Vagina (tissue), 2 donors: ENCODE measurements at regions not wholly inside any gene's neighbourhood (a gene's known extent, or its start where the extent isn't known, plus 50 kb on each side); places are given as distances from the start of the nearest gene placed in this dataset.

Experiments
- DNase-seq, 2 donors: peaks; one replicate each; pipeline ENCODE4 v3.0.0-alpha.2; 2017; ENCODE audit errors: extremely low spot score in 2 of 2
- H3K27ac ChIP-seq: fragments of 200-600 bp; sonication (generic); one replicate; pipeline ENCODE4 v1.5.1; 2019
- H3K27me3 ChIP-seq: fragments of 200-600 bp; sonication (generic); one replicate; pipeline ENCODE4 v1.5.1; 2019
- H3K36me3 ChIP-seq, 2 donors: fragments of 200-600 bp; sonication (generic); one replicate each; pipeline ENCODE4 v1.5.1; 2017 to 2019
- H3K4me1 ChIP-seq: fragments of 200-600 bp; sonication (generic); one replicate; pipeline ENCODE4 v1.5.1; 2019
- H3K4me3 ChIP-seq, 2 donors: fragments of 200-600 bp; sonication (generic); 1 replicate in 1 of 2; 2 replicates in 1 of 2; pipeline ENCODE4 v1.5.1; 2016 to 2019
- H3K9me3 ChIP-seq: fragments of 200-600 bp; sonication (generic); one replicate; pipeline ENCODE4 v1.5.1; 2019
- POLR2A ChIP-seq, 2 donors: fragments of 450-650 bp; IDR thresholded peaks; one replicate each; pipeline ENCODE4 v1.6.1; 2017; ENCODE audit warnings: antibody characterized with exemption in 2 of 2, mild to moderate bottlenecking in 2 of 2, moderate library complexity in 2 of 2
- POLR2AphosphoS5 ChIP-seq, 2 donors: sonication (generic); formaldehyde crosslinking; IDR thresholded peaks; one replicate each; pipeline ENCODE4 v1.9.0; 2017; ENCODE audit warnings: antibody characterized with exemption in 2 of 2, mild to moderate bottlenecking in 2 of 2, low read depth in 1 of 2; ENCODE audit not compliant: insufficient read depth in 1 of 2
- intact Hi-C: fragments of 100-400 bp; cut with DNase I; formaldehyde crosslinking; loops from one replicate; pipeline ENCODE4 v1.15.1; 2023
- TF ChIP-seq, protein P1 (sequence below), 3 experiments: fragments of 450-650 bp in 2 of 3; fragments of 200-600 bp in 1 of 3; sonication (generic) in 1 of 3; IDR thresholded peaks; one replicate each; pipeline ENCODE4 v1.5.1; 2017 to 2019; ENCODE audit warnings: antibody characterized with exemption in 3 of 3, mild to moderate bottlenecking in 2 of 3, moderate library complexity in 2 of 3

GRCh38 chr2:237264480-237265219, 149.3 kb downstream of the COL6A3 start:
- DNase-seq: no peak
- H3K4me3 ChIP-seq: no peak overlapping the region
- H3K27me3 ChIP-seq: no peaks in the 10 kb centered on the region
- no peak overlapping the region for H3K27ac ChIP-seq
- H3K4me1 ChIP-seq: no peaks in the 10 kb centered on the region
- TF ChIP-seq POLR2AphosphoS5 (IDR thresholded peaks at IDR 0.05; ENCODE audit: insufficient read depth in 1 of 2, low read depth in 1 of 2) (no peak), POLR2A (IDR thresholded peaks at IDR 0.05) (no peak)
- TF ChIP-seq, protein P1, sequence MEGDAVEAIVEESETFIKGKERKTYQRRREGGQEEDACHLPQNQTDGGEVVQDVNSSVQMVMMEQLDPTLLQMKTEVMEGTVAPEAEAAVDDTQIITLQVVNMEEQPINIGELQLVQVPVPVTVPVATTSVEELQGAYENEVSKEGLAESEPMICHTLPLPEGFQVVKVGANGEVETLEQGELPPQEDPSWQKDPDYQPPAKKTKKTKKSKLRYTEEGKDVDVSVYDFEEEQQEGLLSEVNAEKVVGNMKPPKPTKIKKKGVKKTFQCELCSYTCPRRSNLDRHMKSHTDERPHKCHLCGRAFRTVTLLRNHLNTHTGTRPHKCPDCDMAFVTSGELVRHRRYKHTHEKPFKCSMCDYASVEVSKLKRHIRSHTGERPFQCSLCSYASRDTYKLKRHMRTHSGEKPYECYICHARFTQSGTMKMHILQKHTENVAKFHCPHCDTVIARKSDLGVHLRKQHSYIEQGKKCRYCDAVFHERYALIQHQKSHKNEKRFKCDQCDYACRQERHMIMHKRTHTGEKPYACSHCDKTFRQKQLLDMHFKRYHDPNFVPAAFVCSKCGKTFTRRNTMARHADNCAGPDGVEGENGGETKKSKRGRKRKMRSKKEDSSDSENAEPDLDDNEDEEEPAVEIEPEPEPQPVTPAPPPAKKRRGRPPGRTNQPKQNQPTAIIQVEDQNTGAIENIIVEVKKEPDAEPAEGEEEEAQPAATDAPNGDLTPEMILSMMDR (IDR thresholded peaks at IDR 0.05): no peak
- no peaks in the 10 kb centered on the region for H3K36me3 ChIP-seq
- intact Hi-C loops: no loop called here
- H3K9me3 ChIP-seq: no peaks in the 10 kb centered on the region

GRCh38 chr2:237268004-237268708, 145.8 kb downstream of the COL6A3 start:
- no peaks in the 10 kb centered on the region for H3K36me3 ChIP-seq
- no peaks in the 10 kb centered on the region for H3K27me3 ChIP-seq
- H3K9me3 ChIP-seq: no peaks in the 10 kb centered on the region
- intact Hi-C loops: no loop called here
- H3K4me1 ChIP-seq: no peaks in the 10 kb centered on the region
- H3K4me3 ChIP-seq: no peak overlapping the region
- DNase-seq: no peak
- TF ChIP-seq POLR2AphosphoS5 (IDR thresholded peaks at IDR 0.05; ENCODE audit: insufficient read depth in 1 of 2, low read depth in 1 of 2) (no peak), POLR2A (IDR thresholded peaks at IDR 0.05) (no peak)
- TF ChIP-seq, protein P1 (IDR thresholded peaks at IDR 0.05): no peak
- no peak overlapping the region for H3K27ac ChIP-seq

- intact Hi-C loops: no loop called here
Observed at GRCh38 chr2:237269138-237269875, 144.7 kb downstream of the COL6A3 start.

DNA sequence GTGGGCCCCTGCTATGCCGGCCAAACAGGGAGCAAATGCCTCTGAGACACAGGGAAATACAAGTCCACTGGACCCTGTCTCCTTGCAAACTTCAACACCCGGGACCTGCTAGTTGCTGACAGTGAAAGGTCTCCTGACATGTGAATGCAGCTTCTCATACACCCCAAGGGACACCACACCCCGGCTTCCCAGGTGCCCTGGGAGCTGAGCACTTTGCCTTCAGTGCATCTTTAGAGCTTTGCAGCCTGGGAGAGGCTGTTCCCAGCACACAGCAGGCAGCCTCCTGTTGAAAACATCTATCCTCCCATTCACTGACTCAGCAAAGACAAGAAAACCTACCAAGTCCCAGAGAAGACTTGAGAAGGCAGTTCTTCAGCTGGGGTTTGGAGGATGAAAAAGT, 143.4 kb downstream of the COL6A3 start:
- no peak overlapping the region for H3K4me3 ChIP-seq
- TF ChIP-seq, protein P1 (IDR thresholded peaks at IDR 0.05): no peak
- TF ChIP-seq POLR2AphosphoS5 (IDR thresholded peaks at IDR 0.05; ENCODE audit: insufficient read depth in 1 of 2, low read depth in 1 of 2): no peak
- no peak for TF ChIP-seq POLR2A (IDR thresholded peaks at IDR 0.05)
- H3K36me3 ChIP-seq: no peaks in the 10 kb centered on the region
- intact Hi-C loops: no loop called here
- no peaks in the 10 kb centered on the region for H3K4me1 ChIP-seq
- H3K9me3 ChIP-seq: no peaks in the 10 kb centered on the region
- H3K27me3 ChIP-seq: no peaks in the 10 kb centered on the region
- H3K27ac ChIP-seq: no peak overlapping the region
- no peak for DNase-seq

More at GRCh38 chr2:237269138-237269875, 144.7 kb downstream of the COL6A3 start:
- no peak overlapping the region for H3K27ac ChIP-seq
- no peaks in the 10 kb centered on the region for H3K27me3 ChIP-seq
- H3K9me3 ChIP-seq: no peaks in the 10 kb centered on the region
- no peaks in the 10 kb centered on the region for H3K36me3 ChIP-seq
- no peak overlapping the region for H3K4me3 ChIP-seq
- DNase-seq: no peak
- TF ChIP-seq POLR2A (IDR thresholded peaks at IDR 0.05): no peak
- TF ChIP-seq, protein P1 (IDR thresholded peaks at IDR 0.05): no peak
- no peak for TF ChIP-seq POLR2AphosphoS5 (IDR thresholded peaks at IDR 0.05; ENCODE audit: insufficient read depth in 1 of 2, low read depth in 1 of 2)
- no peaks in the 10 kb centered on the region for H3K4me1 ChIP-seq
